H9 (cell line): ENCODE measurements at regions not wholly inside any gene's neighbourhood (a gene's known extent, or its start where the extent isn't known, plus 50 kb on each side); places are given as distances from the start of the nearest gene placed in this dataset.

Experiments used
- DNase-seq: peaks from one replicate; pipeline ENCODE4 v3.0.0-alpha.2; 2017
- H2AFZ ChIP-seq: one replicate; pipeline ENCODE4 v1.6.1; 2013; ENCODE audit warnings: mild to moderate bottlenecking, low read length, control low read depth, moderate library complexity
- H2AK5ac ChIP-seq: 2 replicates; pipeline ENCODE4 v1.6.1; 2013; ENCODE audit warnings: low read length, control low read depth, mixed read lengths; ENCODE audit not compliant: insufficient read length
- H2BK120ac ChIP-seq: one replicate; pipeline ENCODE4 v1.6.1; 2013; ENCODE audit warnings: low read depth, mild to moderate bottlenecking, low read length, control low read depth, inconsistent platforms; ENCODE audit not compliant: poor library complexity, severe bottlenecking
- H2BK12ac ChIP-seq: 2 replicates; pipeline ENCODE4 v1.6.1; 2013; ENCODE audit warnings: low read length, control low read depth, mixed read lengths, low read depth; ENCODE audit not compliant: insufficient read length
- H2BK15ac ChIP-seq: 2 replicates; pipeline ENCODE4 v1.6.1; 2013; ENCODE audit warnings: low read depth, low read length, control low read depth
- H2BK20ac ChIP-seq: one replicate; pipeline ENCODE4 v1.6.1; 2013; ENCODE audit warnings: low read depth, mild to moderate bottlenecking, low read length, control low read depth, inconsistent platforms; ENCODE audit not compliant: poor library complexity, severe bottlenecking
- H2BK5ac ChIP-seq: 2 replicates; pipeline ENCODE4 v1.6.1; 2013; ENCODE audit warnings: low read length, control low read depth, mixed read lengths; ENCODE audit not compliant: insufficient read length
- H3K14ac ChIP-seq: 2 replicates; pipeline ENCODE4 v1.6.1; 2013; ENCODE audit warnings: low read length, control low read depth; ENCODE audit not compliant: insufficient read depth
- H3K18ac ChIP-seq: 2 replicates; pipeline ENCODE4 v1.6.1; 2013; ENCODE audit warnings: low read depth, mild to moderate bottlenecking, mixed read lengths, low read length, control low read depth; ENCODE audit not compliant: insufficient read length
- H3K23ac ChIP-seq: 2 replicates; pipeline ENCODE4 v1.6.1; 2013; ENCODE audit warnings: low read length, control low read depth, mixed read lengths, low read depth; ENCODE audit not compliant: insufficient read length
- H3K23me2 ChIP-seq: 2 replicates; pipeline ENCODE4 v1.6.1; 2013; ENCODE audit warnings: low read depth, mild to moderate bottlenecking, mixed read lengths, low read length, control low read depth; ENCODE audit not compliant: insufficient read length, poor library complexity, severe bottlenecking
- H3K27ac ChIP-seq: 2 replicates; pipeline ENCODE4 v1.5.1; 2013; ENCODE audit warnings: low read length, control low read depth, mixed read lengths, low read depth; ENCODE audit not compliant: insufficient read length
- H3K27me3 ChIP-seq: 2 replicates; pipeline ENCODE4 v1.6.1; 2013; ENCODE audit warnings: low read length, control low read depth, inconsistent platforms; ENCODE audit not compliant: insufficient read depth
- H3K4ac ChIP-seq: 2 replicates; pipeline ENCODE4 v1.6.1; 2013; ENCODE audit warnings: low read depth, mild to moderate bottlenecking, control low read depth, inconsistent platforms, low read length, moderate library complexity
- H3K4me1 ChIP-seq: 2 replicates; pipeline ENCODE4 v1.6.1; 2013; ENCODE audit warnings: low read length, control low read depth, inconsistent platforms; ENCODE audit not compliant: insufficient read depth
- H3K4me2 ChIP-seq: 2 replicates; pipeline ENCODE4 v1.6.1; 2013; ENCODE audit warnings: low read length, control low read depth, mixed read lengths; ENCODE audit not compliant: insufficient read length, insufficient read depth
- H3K56ac ChIP-seq: 2 replicates; pipeline ENCODE4 v1.6.1; 2013; ENCODE audit warnings: low read depth, mild to moderate bottlenecking, mixed read lengths, low read length, control low read depth; ENCODE audit not compliant: insufficient read length
- H3K79me1 ChIP-seq: 2 replicates; pipeline ENCODE4 v1.6.1; 2013; ENCODE audit warnings: low read depth, mild to moderate bottlenecking, moderate library complexity, low read length, control low read depth, inconsistent platforms; ENCODE audit not compliant: insufficient read depth, poor library complexity, severe bottlenecking
- H3K79me2 ChIP-seq: 2 replicates; pipeline ENCODE4 v1.6.1; 2013; ENCODE audit warnings: low read length, control low read depth, inconsistent platforms; ENCODE audit not compliant: insufficient read depth
- H3K9ac ChIP-seq: 2 replicates; pipeline ENCODE4 v1.6.1; 2013; ENCODE audit warnings: low read length, control low read depth, mixed read lengths; ENCODE audit not compliant: insufficient read length; ENCODE audit errors: extremely low read depth
- H3K9me3 ChIP-seq: one replicate; pipeline ENCODE4 v1.6.1; 2013; ENCODE audit warnings: low read depth, low read length, inconsistent platforms; ENCODE audit not compliant: control insufficient read depth
- H3T11ph ChIP-seq: one replicate; pipeline ENCODE4 v1.6.1; 2013; ENCODE audit warnings: mild to moderate bottlenecking, low read length, control low read depth, inconsistent platforms
- H4K20me1 ChIP-seq: one replicate; pipeline ENCODE4 v1.6.1; 2013; ENCODE audit not compliant: control insufficient read depth, insufficient read length, insufficient read depth
- H4K5ac ChIP-seq: 2 replicates; pipeline ENCODE4 v1.6.1; 2013; ENCODE audit warnings: low read depth, mild to moderate bottlenecking, mixed read lengths, low read length, control low read depth; ENCODE audit not compliant: insufficient read length
- H4K8ac ChIP-seq: replicated peaks from 2 replicates; pipeline ENCODE4 v1.6.1; 2013; ENCODE audit warnings: low read length, control low read depth, mixed read lengths, low read depth; ENCODE audit not compliant: insufficient read length
- H4K91ac ChIP-seq: 2 replicates; pipeline ENCODE4 v1.6.1; 2013; ENCODE audit warnings: low read depth, mild to moderate bottlenecking, moderate library complexity, mixed read lengths, low read length, control low read depth; ENCODE audit not compliant: insufficient read length
- H3K27ac Mint-ChIP-seq, 3 experiments: 2 replicates in 2 of 3; 3 replicates in 1 of 3; pipeline ENCODE4 v1.8.0; 2020 to 2021; ENCODE audit warnings: mixed read lengths in 3 of 3, mild to moderate bottlenecking in 1 of 3, moderate library complexity in 1 of 3
- H3K27me3 Mint-ChIP-seq: 2 replicates; pipeline ENCODE4 v1.8.0; 2021; ENCODE audit warnings: low read depth, mild to moderate bottlenecking, moderate library complexity, mixed read lengths
- H3K36me3 Mint-ChIP-seq, 3 experiments: 2 replicates in 2 of 3; 3 replicates in 1 of 3; pipeline ENCODE4 v1.8.0; 2020 to 2021; ENCODE audit warnings: low read depth in 3 of 3, mixed read lengths in 3 of 3; ENCODE audit not compliant: insufficient read depth in 1 of 3
- H3K4me1 Mint-ChIP-seq, 2 experiments: 2 replicates each; pipeline ENCODE4 v1.8.0; 2020; ENCODE audit warnings: mixed read lengths in 2 of 2
- H3K4me3 Mint-ChIP-seq, 2 experiments: 2 replicates in 1 of 2; 3 replicates in 1 of 2; pipeline ENCODE4 v1.8.0; 2020 to 2021; ENCODE audit warnings: mild to moderate bottlenecking in 2 of 2, mixed read lengths in 2 of 2, moderate library complexity in 1 of 2
- H3K9me3 Mint-ChIP-seq, 2 experiments: 2 replicates in 1 of 2; 3 replicates in 1 of 2; pipeline ENCODE4 v1.8.0; 2020; ENCODE audit warnings: mild to moderate bottlenecking in 2 of 2, mixed read lengths in 2 of 2, moderate library complexity in 1 of 2
- CTCF ChIP-seq: fragments of 200-600 bp; sonication (generic); conservative IDR thresholded peaks from 3 replicates; pipeline ENCODE4 v1.8.0; 2021; ENCODE audit warnings: antibody characterized with exemption, mild to moderate bottlenecking
- WGBS: extraction: QIAGEN DNeasy Blood & Tissue Kit; methylation state at CpG from one replicate; pipeline ENCODE4 v1.1.7; 2013; ENCODE audit warnings: missing lambda C conversion rate, low lambda C conversion rate, mixed read lengths; ENCODE audit not compliant: insufficient read length; ENCODE audit errors: extremely low coverage; 5-methylcytosine and 5-hydroxymethylcytosine counted together

GRCh38 chr18:45203677-45204076 lies 411.6 kb upstream of the SLC14A2 start:
- Histone ChIP-seq H4K8ac (no peak overlapping the region), H3K18ac (no peak overlapping the region), H3K79me1 (no peaks in the 10 kb centered on the region), H3K27ac (no peak overlapping the region), H3K4ac (no peak overlapping the region), H3K4me2 (no peak overlapping the region), H4K91ac (no peak overlapping the region), H4K20me1 (no peaks in the 10 kb centered on the region), H3K23ac (no peak overlapping the region), H2AFZ (no peak overlapping the region), H3K4me1 (no peaks in the 10 kb centered on the region), H3K23me2 (no peaks in the 10 kb centered on the region), H2BK120ac (no peak overlapping the region), H3T11ph (no peak overlapping the region), H3K9me3 (no peaks in the 10 kb centered on the region), H3K27me3 (no peaks in the 10 kb centered on the region), H3K14ac (no peak overlapping the region), H2BK20ac (no peak overlapping the region), H3K9ac (no peak overlapping the region), H2AK5ac (no peak overlapping the region), H4K5ac (no peak overlapping the region), H2BK12ac (no peak overlapping the region), H3K79me2 (no peaks in the 10 kb centered on the region), H2BK15ac (no peak overlapping the region), H2BK5ac (no peak overlapping the region), H3K56ac (no peak overlapping the region)
- no peaks in the 10 kb centered on the region for H3K4me1 Mint-ChIP-seq
- no peaks in the 10 kb centered on the region for H3K27me3 Mint-ChIP-seq
- no CpG with 5 or more reads among the region's 2 CpGs for WGBS
- no peak for DNase-seq
- H3K4me3 Mint-ChIP-seq, result no peak overlapping the region
- H3K9me3 Mint-ChIP-seq, result peaks cover 4 to 5% of the 10 kb centered on the region in 2 experiments; a peak in 3 of 5 replicates
- H3K27ac Mint-ChIP-seq, result no peak overlapping the region
- H3K36me3 Mint-ChIP-seq, result no peaks in the 10 kb centered on the region
- TF ChIP-seq CTCF, result no peak
